Hepatic stellate cell (primary cell): ENCODE measurements at regions not wholly inside any gene's neighbourhood (a gene's known extent, or its start where the extent isn't known, plus 50 kb on each side); places are given as distances from the start of the nearest gene placed in this dataset.
"Not testable (repeated sequence)": the region's sequence is repeated elsewhere in the genome, so short reads cannot be mapped to it uniquely, and the experiment has no call there.

ENCODE experiments used
- DNase-seq: peaks from one replicate; pipeline ENCODE4 v3.0.0; 2011; ENCODE audit warnings: low spot score

- DNase-seq = no peak
These were observed 92.8 kb upstream of the MSH6 start for GRCh38 chr2:47690132-47690531.

GRCh38 chr2:47689118-47689517 is 93.8 kb upstream of the MSH6 start:
- not testable (repeated sequence) for DNase-seq

- no peak for DNase-seq
These were observed 94.4 kb upstream of the MSH6 start for GRCh38 chr2:47688561-47688960.

GRCh38 chr2:47687856-47688255 is 95.1 kb upstream of the MSH6 start:
- no peak for DNase-seq

- DNase-seq = no peak
These were observed 96.9 kb upstream of the MSH6 start for GRCh38 chr2:47686018-47686417.

- DNase-seq = no peak
These were observed 100.7 kb upstream of the MSH6 start for GRCh38 chr2:47682216-47682749.

GRCh38 chr2:47676261-47676926 is 105.6 kb upstream of the KCNK12 start:
- DNase-seq = no peak

GRCh38 chr2:47675196-47675825 is 104.5 kb upstream of the KCNK12 start:
- no peak for DNase-seq

- DNase-seq = no peak
These were observed 95.5 kb upstream of the KCNK12 start for GRCh38 chr2:47666332-47666731.

- DNase-seq = no peak
These were observed 94.0 kb upstream of the KCNK12 start for GRCh38 chr2:47664817-47665216.

- DNase-seq = no peak
These were observed 91.8 kb upstream of the KCNK12 start for GRCh38 chr2:47662552-47662951.

- no peak for DNase-seq
These were observed 90.5 kb upstream of the KCNK12 start for GRCh38 chr2:47661310-47661709.

- DNase-seq = no peak
These were observed 89.4 kb upstream of the KCNK12 start for GRCh38 chr2:47660168-47660567.

- DNase-seq = no peak
These were observed 88.0 kb upstream of the KCNK12 start for GRCh38 chr2:47658646-47659320.

GRCh38 chr2:47657886-47658489 is 87.2 kb upstream of the KCNK12 start:
- no peak for DNase-seq

GRCh38 chr2:47656715-47657600 is 86.2 kb upstream of the KCNK12 start:
- no peak for DNase-seq

GRCh38 chr2:47655563-47655880 is 84.7 kb upstream of the KCNK12 start:
- no peak for DNase-seq

- no peak for DNase-seq
These were observed 84.2 kb upstream of the KCNK12 start for GRCh38 chr2:47654790-47655562.

- no peak for DNase-seq
These were observed 83.4 kb upstream of the KCNK12 start for GRCh38 chr2:47653902-47654789.

- DNase-seq = no peak
These were observed 82.3 kb upstream of the KCNK12 start for GRCh38 chr2:47653036-47653435.
